B cell (primary cell): ENCODE measurements at regions not wholly inside any gene's neighbourhood (a gene's known extent, or its start where the extent isn't known, plus 50 kb on each side); places are given as distances from the start of the nearest gene placed in this dataset.

Source experiments
- CTCF ChIP-seq: fragments of 200-600 bp; IDR thresholded peaks from one replicate; pipeline ENCODE4 v1.8.0; 2022; ENCODE audit warnings: antibody characterized with exemption, mild to moderate bottlenecking
- EZH2 ChIP-seq: IDR thresholded peaks from 2 replicates; pipeline ENCODE4 v1.6.1; 2012; ENCODE audit warnings: borderline replicate concordance, low read depth, mild to moderate bottlenecking, moderate library complexity, low read length; ENCODE audit not compliant: insufficient read depth, poor library complexity, severe bottlenecking

- TF ChIP-seq CTCF (no peak), EZH2 (no peak)
Observed at GRCh38 chr15:81611679-81612078, 237.7 kb upstream of the TMC3 start.
